NCI-H1417 (cell line): ENCODE measurements at regions not wholly inside any gene's neighbourhood (a gene's known extent, or its start where the extent isn't known, plus 50 kb on each side); places are given as distances from the start of the nearest gene placed in this dataset.
"Not testable (repeated sequence)": the region's sequence is repeated elsewhere in the genome, so short reads cannot be mapped to it uniquely, and the experiment has no call there.

Source experiments
- DNase-seq, 3 experiments: peaks; one replicate each; lab custom pipeline; 2025; lab: John Stamatoyannopoulos, UW

- peak in 1 of 3 experiments; percentile 27 for DNase-seq
Measured at GRCh38 chr2:175253871-175254270, 72.4 kb upstream of the ATP5MC3 start.

DNA sequence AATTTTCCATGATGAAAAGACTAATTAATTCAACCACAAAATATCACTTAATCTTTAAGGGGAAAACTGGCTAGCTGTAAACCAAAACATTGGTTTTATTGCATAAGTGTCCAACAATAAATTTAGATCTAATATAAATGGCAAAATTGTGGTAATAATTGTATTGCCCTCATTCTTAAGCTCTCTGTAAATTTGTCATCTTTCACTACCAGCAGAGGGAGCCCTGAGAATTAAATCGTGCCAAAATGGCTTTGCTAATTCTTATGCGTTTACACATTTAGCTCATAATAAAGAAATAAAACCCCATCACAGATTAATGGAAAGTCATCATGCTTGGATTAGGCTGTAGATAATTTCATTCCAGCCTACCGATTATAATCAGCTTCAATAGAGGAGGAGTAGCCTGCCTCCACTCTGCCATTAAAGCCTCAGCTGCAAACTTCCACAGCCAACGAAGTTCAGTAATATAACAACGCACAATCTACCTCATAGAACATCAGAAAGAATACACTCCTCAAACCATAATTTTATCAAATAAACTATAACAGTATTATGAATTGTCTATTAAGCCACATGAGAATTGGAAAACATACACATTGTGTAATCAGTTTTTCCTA, 70.0 kb upstream of the ATP5MC3 start:
- DNase-seq: peak; percentile 32 to 76 (median 40)

GRCh38 chr2:175247159-175247558, 65.6 kb upstream of the ATP5MC3 start:
- no peak for DNase-seq

DNA sequence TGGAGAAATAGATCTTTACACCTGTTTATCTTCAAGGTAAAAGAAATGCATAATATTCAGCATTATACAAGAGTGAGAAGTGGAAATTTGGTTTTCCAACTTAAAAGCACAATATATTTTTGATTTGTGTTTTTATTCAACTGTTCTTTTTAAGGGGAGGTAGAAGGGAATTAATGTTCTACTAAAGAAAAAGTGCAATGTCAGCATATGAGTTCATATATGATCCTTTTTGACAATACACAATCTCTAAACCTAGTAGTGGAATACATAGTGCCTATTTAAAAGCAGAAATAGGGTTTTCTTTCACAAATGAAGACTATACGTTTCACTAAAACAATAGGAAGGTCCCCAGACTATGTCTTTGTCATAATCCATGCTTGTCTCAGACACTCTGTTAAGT, 63.2 kb upstream of the ATP5MC3 start:
- DNase-seq: no peak

DNA sequence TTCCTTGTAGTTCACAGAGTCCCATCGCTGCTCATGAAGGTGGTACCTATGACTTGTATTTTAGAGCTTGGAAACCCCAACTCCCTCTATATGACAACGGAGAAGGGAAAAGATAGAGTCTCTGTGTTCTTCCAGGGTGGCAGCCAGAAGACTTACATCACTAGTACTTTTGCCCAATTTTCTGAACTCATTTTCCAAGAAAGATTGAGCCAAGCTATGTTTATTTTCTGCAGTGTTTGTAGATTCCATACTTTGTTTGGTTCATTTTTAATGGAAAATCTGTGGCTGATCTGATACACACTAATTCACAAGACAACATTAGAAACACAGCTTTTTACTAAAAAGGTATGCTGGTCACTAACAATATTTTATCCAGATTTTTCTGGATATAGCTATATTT, 60.2 kb upstream of the ATP5MC3 start:
- DNase-seq: no peak

DNA sequence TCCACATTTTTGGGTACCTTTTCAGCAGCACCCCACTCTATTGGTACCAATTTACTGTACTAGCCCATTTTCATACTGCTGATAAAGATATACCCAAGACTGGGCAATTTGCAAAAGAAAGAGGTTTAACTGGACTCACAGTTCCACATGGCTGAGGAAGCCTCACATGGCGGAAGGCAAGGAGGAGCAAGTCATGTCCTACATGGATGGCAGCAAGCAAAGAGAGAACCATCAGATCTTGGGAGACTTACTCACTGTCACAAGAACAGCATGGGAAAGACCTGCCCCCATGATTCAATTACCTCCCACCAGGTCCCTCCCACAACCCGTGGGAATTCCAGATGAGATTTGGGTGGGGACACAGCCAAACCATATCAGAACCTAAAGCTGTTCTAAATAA, 58.5 kb upstream of the ATP5MC3 start:
- DNase-seq: not testable (repeated sequence)

GRCh38 chr2:175236930-175237329, 55.4 kb upstream of the ATP5MC3 start:
- no peak for DNase-seq

- no peak for DNase-seq
Measured at GRCh38 chr2:175234650-175235049, 53.1 kb upstream of the ATP5MC3 start.

DNA sequence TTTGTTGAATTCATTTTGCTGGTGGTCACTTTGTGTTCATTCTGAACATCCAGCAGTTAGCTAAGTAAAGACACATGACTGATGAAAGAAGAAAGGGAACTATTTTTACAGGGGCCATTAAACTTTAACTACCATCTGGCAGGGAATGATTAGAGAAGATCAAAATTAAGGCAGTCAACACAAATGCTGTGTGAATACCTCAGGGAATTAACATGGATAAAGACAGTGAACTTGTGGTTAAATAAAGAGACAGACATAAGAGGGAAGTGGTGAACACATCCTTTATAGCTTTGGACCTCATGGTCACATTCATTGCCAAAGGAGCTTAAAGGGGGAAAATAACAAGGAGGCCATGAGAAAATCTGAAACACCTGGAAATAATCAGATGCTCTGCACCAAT, 52.6 kb upstream of the ATP5MC3 start:
- DNase-seq: no peak

DNA sequence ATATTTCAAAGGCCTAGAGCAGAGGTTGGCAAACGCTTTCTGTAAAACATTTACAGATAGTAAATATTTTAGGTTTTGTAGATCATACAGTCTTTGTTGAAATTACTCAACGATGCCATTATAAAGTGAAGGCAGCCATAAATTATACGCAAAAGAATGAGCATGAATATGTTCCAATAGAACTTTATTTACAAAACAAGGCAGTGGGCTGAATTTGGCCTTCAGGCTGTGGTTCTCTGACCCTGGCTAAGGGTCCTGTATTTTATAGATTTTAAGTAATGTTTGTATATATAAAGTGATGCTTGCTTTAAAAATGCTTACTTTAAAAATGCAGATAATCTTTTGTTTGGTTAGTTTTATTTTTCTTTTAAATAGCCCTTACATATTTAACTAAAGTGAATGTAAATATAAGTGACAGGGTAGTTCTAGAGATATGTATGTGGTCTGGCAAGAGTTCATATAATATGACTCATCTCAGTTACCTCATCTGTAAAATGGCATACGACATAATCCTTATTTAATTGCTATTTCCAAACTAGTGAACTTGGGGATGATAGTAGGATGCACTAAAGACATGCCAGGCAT, 51.7 kb upstream of the ATP5MC3 start:
- no peak for DNase-seq
